ENCODE measurements at regions not wholly inside any gene's neighbourhood (a gene's known extent, or its start where the extent isn't known, plus 50 kb on each side); places are given as distances from the start of the nearest gene placed in this dataset.

GRCh38 chr9:570187-570586 is 271.3 kb upstream of the DMRT1 start:
- TF ChIP-seq CTCF (conservative IDR thresholded peaks at IDR 0.05; ENCODE audit: low read length) (no peak), EZH2phosphoT487 (IDR thresholded peaks at IDR 0.05; ENCODE audit: borderline replicate concordance, low read depth, low read length) (no peak)

Data from OCI-LY7 (cell line).